ENCODE measurements at regions not wholly inside any gene's neighbourhood (a gene's known extent, or its start where the extent isn't known, plus 50 kb on each side); places are given as distances from the start of the nearest gene placed in this dataset.

DNA sequence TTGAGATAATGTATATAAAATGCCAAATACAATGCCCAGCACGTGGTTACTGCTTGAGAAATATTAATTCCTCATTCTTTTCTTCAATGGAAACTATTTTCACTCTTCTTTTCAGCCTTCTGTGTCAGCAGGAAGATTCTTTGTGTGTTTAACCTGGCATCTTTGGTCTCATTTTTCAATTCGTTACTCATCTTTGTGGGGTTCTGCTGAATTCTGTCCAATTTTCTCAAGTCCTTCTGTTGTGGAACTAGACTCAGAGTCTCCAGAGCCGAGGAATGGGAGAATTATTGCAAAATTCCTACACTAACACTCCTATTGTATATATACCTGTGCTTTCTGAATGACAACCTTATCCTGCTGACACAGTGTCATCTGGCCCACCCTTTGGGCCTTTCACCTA, 96.8 kb upstream of the RGMA start:
- intact Hi-C loops (cut with micrococcal nuclease) (no loop called here), in situ Hi-C loops (cut with MboI; ENCODE audit: low sequenced_read_pairs) (no loop called here), dilution Hi-C loops (cut with HindIII; ENCODE audit: low sequenced_read_pairs, unreplicated experiment) (no loop called here)
- Histone ChIP-seq H3K27me3 (ENCODE audit: control insufficient read depth, insufficient read depth, low read length) (no peaks in the 10 kb centered on the region), H2AK5ac (ENCODE audit: low read depth, low read length) (no peak overlapping the region), H3K36me3 (ENCODE audit: control insufficient read depth, insufficient read depth, low read length) (no peaks in the 10 kb centered on the region), H3K9me3 (ENCODE audit: control insufficient read depth, insufficient read depth, low read length) (peaks cover 11% of the 10 kb centered on the region), H4K5ac (ENCODE audit: low read depth, low read length) (no peak overlapping the region), H3K56ac (ENCODE audit: extremely low read depth, insufficient read depth, low read length) (no peak overlapping the region), H3K18ac (ENCODE audit: low read depth, low read length) (no peak overlapping the region), H3K79me1 (ENCODE audit: low read depth in 1 of 2, low read length in 2 of 2) (no peaks in the 10 kb centered on the region), H3K4me3 (ENCODE audit: insufficient read depth, low read depth, low read length) (no peak overlapping the region), H4K91ac (ENCODE audit: insufficient read depth, low read depth, low read length) (no peak overlapping the region), H3K4me1 (ENCODE audit: control insufficient read depth, insufficient read depth, low read length) (no peaks in the 10 kb centered on the region), H3K14ac (replicated peaks; ENCODE audit: low read depth, low read length) (no peak overlapping the region), H2BK5ac (ENCODE audit: low read depth, low read length, poor library complexity, severe bottlenecking) (no peak overlapping the region), H2BK20ac (ENCODE audit: low read depth, low read length) (no peak overlapping the region), H3K9ac (ENCODE audit: low read depth, low read length) (no peak overlapping the region), H2AK9ac (replicated peaks; ENCODE audit: low read depth, low read length, poor library complexity) (no peak overlapping the region), H3K27ac (ENCODE audit: insufficient read depth, low read length) (no peak overlapping the region), H2BK120ac (ENCODE audit: low read depth, low read length) (no peak overlapping the region), H3K4me2 (ENCODE audit: low read depth, low read length) (no peak overlapping the region), H3K4ac (ENCODE audit: low read depth, low read length) (no peak overlapping the region), H2AFZ (replicated peaks; ENCODE audit: low read length, poor library complexity) (no peak overlapping the region), H3K23ac (ENCODE audit: low read depth, low read length) (no peak overlapping the region), H2BK15ac (ENCODE audit: low read depth, low read length) (no peak overlapping the region), H4K8ac (ENCODE audit: low read depth in 2 of 2, low read length in 2 of 2) (no peak overlapping the region), H4K20me1 (ENCODE audit: insufficient read depth, low read length) (no peaks in the 10 kb centered on the region), H3K9me1 (ENCODE audit: insufficient read depth, low read length) (no peaks in the 10 kb centered on the region)
- no peak for DNase-seq
- ChIA-PET POLR2A (ENCODE audit: unreplicated experiment) (no interaction called here), CTCF (no interaction called here)
- WGBS, 2 experiments (ENCODE audit: extremely low coverage in 2 of 2, insufficient read length in 1 of 2), result no CpG with 5 or more reads among the region's 3 CpGs
- no TSS peak for BruUV-seq (replicated peaks)
- TF ChIP-seq CHD1 (IDR thresholded peaks at IDR 0.05; ENCODE audit: low read depth, low read length) (no peak), RAD21 (IDR thresholded peaks at IDR 0.05; ENCODE audit: low read length) (no peak), CEBPB (IDR thresholded peaks at IDR 0.05; ENCODE audit: low read depth, low read length) (no peak), MAFK (IDR thresholded peaks at IDR 0.05; ENCODE audit: low read depth, low read length) (no peak), BHLHE40 (IDR thresholded peaks at IDR 0.05; ENCODE audit: low read depth, low read length) (no peak), RCOR1 (IDR thresholded peaks at IDR 0.05; ENCODE audit: insufficient replicate concordance, low read length) (no peak), MAZ (IDR thresholded peaks at IDR 0.05; ENCODE audit: borderline replicate concordance, low read depth, low read length) (no peak), SMC3 (IDR thresholded peaks at IDR 0.05; ENCODE audit: low read depth, low read length) (no peak), MXI1 (IDR thresholded peaks at IDR 0.05; ENCODE audit: borderline replicate concordance, low read depth, low read length) (no peak)
- TF ChIP-seq, protein P1, sequence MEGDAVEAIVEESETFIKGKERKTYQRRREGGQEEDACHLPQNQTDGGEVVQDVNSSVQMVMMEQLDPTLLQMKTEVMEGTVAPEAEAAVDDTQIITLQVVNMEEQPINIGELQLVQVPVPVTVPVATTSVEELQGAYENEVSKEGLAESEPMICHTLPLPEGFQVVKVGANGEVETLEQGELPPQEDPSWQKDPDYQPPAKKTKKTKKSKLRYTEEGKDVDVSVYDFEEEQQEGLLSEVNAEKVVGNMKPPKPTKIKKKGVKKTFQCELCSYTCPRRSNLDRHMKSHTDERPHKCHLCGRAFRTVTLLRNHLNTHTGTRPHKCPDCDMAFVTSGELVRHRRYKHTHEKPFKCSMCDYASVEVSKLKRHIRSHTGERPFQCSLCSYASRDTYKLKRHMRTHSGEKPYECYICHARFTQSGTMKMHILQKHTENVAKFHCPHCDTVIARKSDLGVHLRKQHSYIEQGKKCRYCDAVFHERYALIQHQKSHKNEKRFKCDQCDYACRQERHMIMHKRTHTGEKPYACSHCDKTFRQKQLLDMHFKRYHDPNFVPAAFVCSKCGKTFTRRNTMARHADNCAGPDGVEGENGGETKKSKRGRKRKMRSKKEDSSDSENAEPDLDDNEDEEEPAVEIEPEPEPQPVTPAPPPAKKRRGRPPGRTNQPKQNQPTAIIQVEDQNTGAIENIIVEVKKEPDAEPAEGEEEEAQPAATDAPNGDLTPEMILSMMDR (conservative IDR thresholded peaks at IDR 0.05; ENCODE audit: low read depth, low read length), result no peak
- TF ChIP-seq, protein P2, sequence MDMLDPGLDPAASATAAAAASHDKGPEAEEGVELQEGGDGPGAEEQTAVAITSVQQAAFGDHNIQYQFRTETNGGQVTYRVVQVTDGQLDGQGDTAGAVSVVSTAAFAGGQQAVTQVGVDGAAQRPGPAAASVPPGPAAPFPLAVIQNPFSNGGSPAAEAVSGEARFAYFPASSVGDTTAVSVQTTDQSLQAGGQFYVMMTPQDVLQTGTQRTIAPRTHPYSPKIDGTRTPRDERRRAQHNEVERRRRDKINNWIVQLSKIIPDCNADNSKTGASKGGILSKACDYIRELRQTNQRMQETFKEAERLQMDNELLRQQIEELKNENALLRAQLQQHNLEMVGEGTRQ (IDR thresholded peaks at IDR 0.05; ENCODE audit: low read depth, low read length), result no peak
- TF ChIP-seq, protein P3, sequence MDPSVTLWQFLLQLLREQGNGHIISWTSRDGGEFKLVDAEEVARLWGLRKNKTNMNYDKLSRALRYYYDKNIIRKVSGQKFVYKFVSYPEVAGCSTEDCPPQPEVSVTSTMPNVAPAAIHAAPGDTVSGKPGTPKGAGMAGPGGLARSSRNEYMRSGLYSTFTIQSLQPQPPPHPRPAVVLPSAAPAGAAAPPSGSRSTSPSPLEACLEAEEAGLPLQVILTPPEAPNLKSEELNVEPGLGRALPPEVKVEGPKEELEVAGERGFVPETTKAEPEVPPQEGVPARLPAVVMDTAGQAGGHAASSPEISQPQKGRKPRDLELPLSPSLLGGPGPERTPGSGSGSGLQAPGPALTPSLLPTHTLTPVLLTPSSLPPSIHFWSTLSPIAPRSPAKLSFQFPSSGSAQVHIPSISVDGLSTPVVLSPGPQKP (IDR thresholded peaks at IDR 0.05; ENCODE audit: borderline replicate concordance, low read depth, low read length), result no peak
- ATAC-seq (ENCODE audit: low read depth), result no peak
